ENCODE measurements at regions not wholly inside any gene's neighbourhood (a gene's known extent, or its start where the extent isn't known, plus 50 kb on each side); places are given as distances from the start of the nearest gene placed in this dataset.

DNA sequence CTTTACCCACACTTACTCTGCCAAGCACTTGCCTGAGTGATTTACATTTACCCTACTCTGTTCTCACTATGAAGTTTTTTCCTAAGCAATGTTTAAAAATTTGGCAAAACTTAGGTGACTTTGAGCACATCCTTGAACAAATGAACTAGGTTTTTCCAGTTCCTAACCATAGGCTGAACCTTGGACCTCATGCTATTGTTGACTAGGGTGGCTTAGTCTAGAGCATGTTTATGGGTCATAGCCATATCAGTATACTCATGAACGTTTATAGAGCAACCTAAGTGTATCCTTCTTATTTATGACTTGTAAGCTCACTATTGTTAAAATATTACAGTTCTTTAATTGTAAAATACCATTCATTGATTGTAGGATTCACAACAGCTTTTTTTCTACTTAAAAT lies 85.0 kb upstream of the KRR1 start:
- no peak for DNase-seq (ENCODE audit: low read depth)

DNA sequence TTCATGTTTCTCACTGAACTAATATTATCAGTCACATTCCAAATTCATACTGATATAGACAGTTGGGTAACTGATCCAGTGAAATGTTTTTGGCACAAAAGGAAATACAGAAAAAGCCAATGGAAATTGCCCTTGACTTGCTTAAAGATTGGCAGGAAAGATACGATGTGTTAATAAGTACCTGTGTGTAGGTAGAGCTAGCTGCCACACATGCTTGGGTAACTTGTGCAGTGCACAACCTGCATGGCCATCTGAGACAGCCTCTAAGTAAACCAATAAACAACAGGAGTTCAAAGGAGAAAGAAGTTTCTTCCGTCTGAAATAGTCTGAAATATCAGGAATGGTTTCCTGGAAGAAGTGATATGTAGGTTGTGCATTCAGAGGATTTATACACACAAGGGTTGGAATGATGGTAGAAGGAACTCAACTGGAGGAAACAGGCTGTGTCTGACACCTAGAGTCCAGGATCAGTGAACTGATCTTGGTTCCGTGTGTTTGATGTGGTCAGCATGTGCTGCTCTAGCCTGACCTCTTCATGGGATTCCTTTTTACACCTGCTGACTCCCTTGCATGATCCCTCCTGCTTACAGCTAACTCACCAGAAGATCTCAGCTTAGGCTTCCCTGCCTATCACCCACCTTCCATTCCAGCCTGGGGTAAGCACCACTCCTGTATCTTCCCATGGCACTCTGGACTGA lies 81.4 kb upstream of the KRR1 start:
- DNase-seq (ENCODE audit: low read depth), result no peak

- no peak for DNase-seq (ENCODE audit: low read depth)
Measured at GRCh38 chr12:75592086-75592485, 80.7 kb upstream of the KRR1 start.

DNA sequence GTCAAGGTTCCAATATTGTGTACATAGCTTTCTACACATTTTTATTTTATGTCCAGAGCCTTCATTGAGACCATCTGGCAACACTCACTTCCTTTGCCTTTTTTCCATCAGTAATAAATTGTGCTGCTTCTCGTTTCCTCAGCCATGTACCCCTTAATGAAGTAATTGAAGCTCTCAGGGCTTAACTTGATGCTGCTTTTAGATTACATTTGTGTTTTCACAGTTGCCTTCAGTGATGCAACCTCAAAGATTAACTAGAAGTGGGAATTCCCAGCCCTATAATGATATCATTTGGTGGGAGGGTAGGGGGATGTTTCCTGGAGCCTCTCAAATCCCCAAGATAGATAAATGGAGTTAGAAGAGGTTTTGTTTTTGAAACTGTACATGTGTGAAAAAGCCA lies 80.2 kb upstream of the KRR1 start:
- no peak for DNase-seq (ENCODE audit: low read depth)

- no peak for DNase-seq (ENCODE audit: low read depth)
Measured at GRCh38 chr12:75589801-75590200, 78.4 kb upstream of the KRR1 start.

GRCh38 chr12:75587340-75588106 lies 76.1 kb upstream of the KRR1 start:
- no peak for DNase-seq (ENCODE audit: low read depth)

DNA sequence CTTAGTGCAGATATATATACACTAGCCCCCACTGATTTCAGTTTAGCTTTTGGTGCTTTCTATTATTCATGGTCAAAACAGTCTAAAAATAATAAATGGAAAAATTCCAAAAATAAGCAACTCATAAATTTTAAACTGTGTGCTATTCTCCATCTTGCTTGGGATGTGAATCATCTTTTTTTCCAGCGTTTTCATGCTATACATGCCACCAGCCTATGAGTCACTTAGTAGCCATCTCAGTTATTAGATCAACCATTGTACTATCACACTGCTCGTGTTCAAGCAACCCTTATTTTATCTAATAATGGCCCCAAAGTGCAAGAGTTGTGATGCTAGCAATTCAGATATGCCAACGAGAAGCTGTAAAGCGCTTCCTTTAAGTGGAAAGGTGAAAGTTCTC lies 73.9 kb upstream of the KRR1 start:
- DNase-seq (ENCODE audit: low read depth), result no peak

DNA sequence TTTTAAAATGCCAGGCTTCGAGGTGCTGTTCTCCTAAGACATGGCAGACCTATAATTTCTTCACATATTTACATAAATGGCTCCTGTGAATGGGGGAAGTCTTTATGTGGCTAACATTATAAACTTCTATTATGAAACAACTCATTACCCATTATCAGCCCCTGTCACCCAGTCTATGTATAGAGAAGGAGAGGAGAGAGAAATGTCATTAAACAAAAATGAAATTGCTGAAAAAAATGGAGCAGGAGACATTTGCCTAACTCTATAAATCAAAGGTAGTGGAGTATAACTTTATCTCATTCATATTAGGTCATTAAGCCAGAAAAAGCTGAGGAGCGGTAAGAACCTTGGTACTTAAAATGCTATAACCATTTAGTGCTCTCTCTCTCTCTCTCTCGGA lies 71.9 kb upstream of the KRR1 start:
- DNase-seq (ENCODE audit: low read depth), result no peak

DNA sequence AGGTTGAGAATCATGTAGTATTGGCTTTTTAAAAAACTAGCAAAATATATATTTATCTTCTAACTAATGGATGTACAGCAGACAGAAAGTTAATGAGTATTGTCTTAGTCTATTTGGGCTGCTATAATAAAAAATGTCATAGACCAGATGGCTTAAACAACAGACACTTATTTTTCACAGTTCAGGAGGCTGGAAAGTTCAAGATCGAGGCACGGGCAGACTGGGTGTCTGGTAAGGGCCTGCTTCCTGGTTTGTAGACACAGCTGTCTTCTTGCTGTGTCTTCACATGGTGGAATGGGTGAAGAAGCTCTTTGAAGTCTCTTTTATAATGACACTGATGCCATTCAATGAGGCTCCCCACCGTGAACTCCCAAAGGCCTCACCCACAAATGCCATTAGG lies 70.1 kb upstream of the KRR1 start:
- DNase-seq (ENCODE audit: low read depth), result no peak

DNA sequence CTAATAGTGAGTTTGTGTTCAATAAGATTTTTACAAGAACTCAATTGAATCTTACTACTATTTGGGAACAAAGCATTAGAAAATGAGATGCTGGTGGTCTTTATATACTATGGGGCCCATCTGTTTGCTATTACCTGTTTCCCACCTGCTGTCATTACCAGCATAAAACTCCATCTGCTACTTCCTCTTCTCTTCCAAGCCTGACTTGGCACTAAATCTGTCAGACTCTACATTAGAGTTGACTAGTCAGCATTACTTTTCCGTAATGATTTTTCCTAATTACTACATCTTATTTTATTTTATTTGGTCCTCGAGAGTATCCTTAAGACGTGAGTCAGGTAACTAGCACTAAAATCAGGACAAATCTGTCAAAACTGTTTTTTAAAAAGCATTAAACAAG lies 68.1 kb upstream of the KRR1 start:
- DNase-seq (ENCODE audit: low read depth), result no peak

DNA sequence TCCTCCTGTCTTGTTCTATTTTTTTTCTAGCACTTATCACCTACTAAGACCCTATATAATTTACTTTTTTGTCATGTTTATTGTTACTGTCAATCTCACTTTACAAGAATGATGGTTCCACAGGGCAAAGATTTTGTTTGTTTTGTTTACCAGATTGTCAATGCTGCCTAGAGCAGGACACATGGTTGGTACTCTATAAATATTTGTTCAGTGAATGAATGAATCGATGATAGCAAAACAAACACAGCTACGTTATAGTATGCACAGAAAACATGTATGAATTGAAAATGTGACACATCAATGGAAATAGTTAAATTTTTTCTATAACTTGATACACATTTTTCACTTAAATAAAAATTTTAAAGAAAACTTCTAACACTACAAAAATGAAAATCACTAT lies 67.1 kb upstream of the KRR1 start:
- DNase-seq (ENCODE audit: low read depth), result no peak

DNA sequence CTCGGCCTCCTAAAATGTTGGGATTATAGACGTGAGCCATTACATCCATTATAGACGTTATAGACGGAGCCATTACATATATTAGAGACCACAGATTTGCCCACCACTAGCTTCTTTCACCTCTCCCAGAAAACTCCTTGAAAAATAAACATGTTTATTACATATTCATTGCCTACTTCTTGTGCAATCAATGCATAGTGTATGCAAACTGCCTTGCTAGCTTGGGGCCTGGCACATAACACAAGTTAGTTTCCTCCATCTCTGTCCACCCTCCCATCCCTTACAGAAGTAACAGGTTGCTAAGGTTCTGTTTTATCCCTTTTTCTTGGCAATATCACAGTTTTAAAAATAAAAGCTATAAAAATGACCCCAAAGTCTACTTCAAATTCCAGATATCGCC lies 66.4 kb upstream of the KRR1 start:
- DNase-seq (ENCODE audit: low read depth), result no peak

- DNase-seq (ENCODE audit: low read depth), result no peak
Measured at GRCh38 chr12:75571656-75572205, 60.3 kb upstream of the KRR1 start.

GRCh38 chr12:75571204-75571603 lies 59.8 kb upstream of the KRR1 start:
- no peak for DNase-seq (ENCODE audit: low read depth)

GRCh38 chr12:75568801-75569200 lies 57.4 kb upstream of the KRR1 start:
- no peak for DNase-seq (ENCODE audit: low read depth)

DNA sequence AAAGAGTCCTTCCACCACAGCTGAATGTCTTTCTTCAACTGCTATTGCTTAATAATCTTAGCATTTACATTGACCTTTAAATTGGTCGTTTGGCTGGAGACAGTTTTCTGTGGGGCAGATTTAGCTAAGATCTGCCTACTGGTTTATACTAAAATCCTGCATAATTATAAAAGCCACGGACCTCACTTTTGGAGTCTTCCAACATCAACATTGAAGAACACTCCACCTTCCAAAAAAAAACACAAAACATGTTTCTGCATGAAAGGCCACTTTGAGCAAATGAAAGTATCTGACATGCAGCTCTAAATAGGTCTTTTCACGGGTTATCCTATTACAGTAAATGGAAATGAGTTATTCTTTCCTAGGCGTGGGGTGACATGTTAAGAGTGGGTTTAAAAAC lies 57.0 kb upstream of the KRR1 start:
- no peak for DNase-seq (ENCODE audit: low read depth)

- DNase-seq (ENCODE audit: low read depth), result no peak
Measured at GRCh38 chr12:75565795-75566194, 54.4 kb upstream of the KRR1 start.

- no peak for DNase-seq (ENCODE audit: low read depth)
Measured at GRCh38 chr12:75564852-75565251, 53.4 kb upstream of the KRR1 start.

DNA sequence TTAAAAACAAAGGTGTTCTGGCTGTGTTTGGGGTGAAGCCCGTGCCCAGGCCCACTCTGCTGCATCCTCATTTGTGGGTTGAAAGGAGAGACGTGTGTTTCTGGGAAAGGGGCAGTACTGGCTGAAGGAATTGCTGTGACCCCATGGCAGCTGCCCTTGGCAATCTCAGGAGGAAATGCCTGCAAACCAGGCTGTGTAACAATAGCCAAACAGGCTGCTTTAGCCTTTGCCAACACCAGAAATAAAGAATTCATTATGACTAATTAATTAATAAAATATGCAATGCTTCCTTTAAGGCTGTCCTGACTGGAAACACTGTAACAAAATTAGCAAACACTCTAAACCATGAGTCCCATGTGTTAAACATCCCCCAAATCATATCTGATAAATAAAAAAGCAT lies 53.0 kb upstream of the KRR1 start:
- no peak for DNase-seq (ENCODE audit: low read depth)

DNA sequence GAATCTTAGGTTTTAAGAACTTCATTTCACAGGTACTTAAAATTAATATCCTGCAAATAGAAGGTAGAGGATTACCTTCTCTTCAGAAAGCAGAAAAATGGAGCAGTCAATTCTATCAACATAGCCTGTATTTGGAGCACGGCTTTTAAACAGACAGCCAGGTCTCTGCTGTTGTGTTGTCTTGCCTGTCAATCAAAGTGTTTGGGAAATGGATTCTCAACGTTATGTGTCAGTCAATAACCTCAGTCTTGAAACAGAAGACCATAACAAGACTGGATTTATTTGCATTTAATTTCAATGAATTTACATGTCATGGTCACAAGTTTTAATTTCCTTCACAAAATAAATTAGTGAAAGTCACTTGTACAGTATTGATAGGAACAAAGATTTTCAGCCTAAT lies 51.9 kb upstream of the KRR1 start:
- no peak for DNase-seq (ENCODE audit: low read depth)

- DNase-seq (ENCODE audit: low read depth), result no peak
Measured at GRCh38 chr12:75561921-75562320, 50.5 kb upstream of the KRR1 start.

All from stimulated activated CD4-positive, alpha-beta T cell treated with anti-CD3 and anti-CD28 coated beads, Interleukin-2, amount 100 ng/mL, for 4 hours (primary cell).